Body of pancreas (tissue), 4 donors: ENCODE measurements at regions not wholly inside any gene's neighbourhood (a gene's known extent, or its start where the extent isn't known, plus 50 kb on each side); places are given as distances from the start of the nearest gene placed in this dataset.
A peak's percentile ranks its signal among the peaks of the same experiment; 100 is the strongest.

Experiments
- ATAC-seq: fragments of 150-250 bp; one replicate; pipeline ENCODE4 v1.9.1; 2016
- DNase-seq, 4 donors: peaks; one replicate each; pipeline ENCODE4 v3.0.0-alpha.2; 2019
- H3K27ac ChIP-seq, 4 donors: fragments of 200-600 bp; sonication (generic); 1 replicate in 3 of 4; 2 replicates in 1 of 4; pipeline versions ENCODE4 v1.5.1 to v1.6.1; 2016 to 2019; ENCODE audit warnings: mild to moderate bottlenecking in 1 of 4, mixed read lengths in 1 of 4, moderate library complexity in 1 of 4
- H3K27me3 ChIP-seq, 2 donors: fragments of 200-600 bp; sonication (generic); one replicate each; pipeline ENCODE4 v1.6.0; 2016; ENCODE audit warnings: mild to moderate bottlenecking in 1 of 2
- H3K36me3 ChIP-seq, 2 donors: fragments of 200-600 bp; sonication (generic); replicated peaks in 1 of 2; 2 replicates each; pipeline ENCODE4 v1.5.1; 2016; ENCODE audit warnings: low read depth in 2 of 2; ENCODE audit not compliant: insufficient read depth in 1 of 2
- H3K4me1 ChIP-seq: fragments of 200-600 bp; sonication (generic); one replicate; pipeline ENCODE4 v1.6.0; 2016
- H3K4me3 ChIP-seq, 2 donors: fragments of 200-600 bp; sonication (generic); 1 replicate in 1 of 2; 2 replicates in 1 of 2; pipeline ENCODE4 v1.5.1; 2016 to 2019
- H3K9me3 ChIP-seq, 3 donors: fragments of 200-600 bp; sonication (generic); 1 replicate in 2 of 3; 2 replicates in 1 of 3; pipeline ENCODE4 v1.5.1; 2016
- POLR2A ChIP-seq, 3 donors: fragments of 450-650 bp; IDR thresholded peaks; one replicate each; pipeline ENCODE4 v1.6.1; 2016; ENCODE audit warnings: antibody characterized with exemption in 3 of 3, mild to moderate bottlenecking in 2 of 3
- WGBS, 2 donors: methylation state at CpG; one replicate each; pipeline ENCODE4 v1.1.5; 2017; 5-methylcytosine and 5-hydroxymethylcytosine counted together
- intact Hi-C: fragments of 100-400 bp; cut with DNase I; formaldehyde crosslinking; loops from one replicate; pipeline ENCODE4 v1.15.1; 2023
- TF ChIP-seq, protein P1 (sequence below), 7 experiments: fragments of 450-650 bp in 4 of 7; fragments of 200-600 bp in 3 of 7; sonication (generic) in 3 of 7; IDR thresholded peaks; one replicate each; pipeline ENCODE4 v1.5.1; 2016 to 2019; ENCODE audit warnings: antibody characterized with exemption in 7 of 7

DNA sequence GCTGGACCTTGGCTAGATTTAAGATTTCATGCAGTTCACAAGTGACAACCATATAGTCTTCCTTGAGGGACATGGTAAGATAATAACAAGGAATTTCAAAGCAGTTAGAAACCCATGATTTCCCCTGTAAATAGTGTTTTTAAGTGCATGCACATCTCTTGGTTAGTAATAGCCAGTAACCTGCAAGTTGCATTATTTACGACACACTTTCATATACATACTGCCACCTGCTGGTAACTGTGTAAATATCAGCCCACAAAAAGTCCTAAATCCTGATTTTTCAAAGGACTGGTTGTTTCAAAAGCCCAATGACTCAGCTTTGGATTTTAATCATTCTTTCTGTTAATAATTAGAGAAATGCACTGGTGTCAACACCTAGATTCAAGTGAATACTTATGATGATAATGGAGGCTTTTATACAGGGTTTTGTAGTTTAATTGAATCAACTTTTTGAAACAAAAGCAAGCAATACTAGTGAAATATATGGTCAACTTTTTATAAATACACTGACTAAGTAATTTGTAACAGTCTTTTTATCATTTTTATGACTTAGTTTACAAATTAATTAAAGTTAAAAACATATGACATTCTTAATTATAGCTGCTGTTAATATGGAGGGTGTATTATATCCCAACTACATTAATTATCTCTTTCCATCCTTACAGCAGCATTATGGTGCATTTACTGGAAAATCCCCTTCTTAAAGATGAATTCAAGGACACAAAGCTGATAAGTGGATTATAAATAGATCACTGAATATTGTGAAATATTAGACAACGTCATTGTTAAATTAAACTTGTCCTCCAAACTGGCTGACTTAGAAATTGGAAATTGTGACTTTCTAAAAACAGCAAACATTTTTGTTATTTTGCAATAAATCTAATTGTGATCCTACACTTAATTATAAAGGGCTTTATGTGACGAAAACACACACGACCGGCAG lies 367.7 kb upstream of the SEMA3D start:
- H3K4me1 ChIP-seq, result peaks cover 8% of the 10 kb centered on the region
- peak; percentile 4 to 59 (median 26) for DNase-seq
- 58 to 60% methylated on average over 5 of the region's 5 CpGs for WGBS, 2 donors
- H3K4me3 ChIP-seq, result no peak overlapping the region
- intact Hi-C loops, result loop anchor here (10.0 kb wide), 1 partner anchor 510 kb away; no protein-coding TSS in a partner anchor
- no peaks in the 10 kb centered on the region for H3K27me3 ChIP-seq
- TF ChIP-seq, protein P1, sequence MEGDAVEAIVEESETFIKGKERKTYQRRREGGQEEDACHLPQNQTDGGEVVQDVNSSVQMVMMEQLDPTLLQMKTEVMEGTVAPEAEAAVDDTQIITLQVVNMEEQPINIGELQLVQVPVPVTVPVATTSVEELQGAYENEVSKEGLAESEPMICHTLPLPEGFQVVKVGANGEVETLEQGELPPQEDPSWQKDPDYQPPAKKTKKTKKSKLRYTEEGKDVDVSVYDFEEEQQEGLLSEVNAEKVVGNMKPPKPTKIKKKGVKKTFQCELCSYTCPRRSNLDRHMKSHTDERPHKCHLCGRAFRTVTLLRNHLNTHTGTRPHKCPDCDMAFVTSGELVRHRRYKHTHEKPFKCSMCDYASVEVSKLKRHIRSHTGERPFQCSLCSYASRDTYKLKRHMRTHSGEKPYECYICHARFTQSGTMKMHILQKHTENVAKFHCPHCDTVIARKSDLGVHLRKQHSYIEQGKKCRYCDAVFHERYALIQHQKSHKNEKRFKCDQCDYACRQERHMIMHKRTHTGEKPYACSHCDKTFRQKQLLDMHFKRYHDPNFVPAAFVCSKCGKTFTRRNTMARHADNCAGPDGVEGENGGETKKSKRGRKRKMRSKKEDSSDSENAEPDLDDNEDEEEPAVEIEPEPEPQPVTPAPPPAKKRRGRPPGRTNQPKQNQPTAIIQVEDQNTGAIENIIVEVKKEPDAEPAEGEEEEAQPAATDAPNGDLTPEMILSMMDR (IDR thresholded peaks at IDR 0.05), result peak; percentile 41 to 77 (median 66)
- no peak for TF ChIP-seq POLR2A (IDR thresholded peaks at IDR 0.05)
- H3K36me3 ChIP-seq, result no peaks in the 10 kb centered on the region
- H3K9me3 ChIP-seq, result no peaks in the 10 kb centered on the region
- H3K27ac ChIP-seq, result peak overlapping the region in 1 of 4 donors; percentile 36
- peak; percentile 89 for ATAC-seq

- WGBS, 2 donors, result 70 to 73% methylated on average over 3 of the region's 3 CpGs
- no peak overlapping the region for H3K27ac ChIP-seq
Observed at GRCh38 chr7:85535974-85536729, 349.3 kb upstream of the SEMA3D start.

DNA sequence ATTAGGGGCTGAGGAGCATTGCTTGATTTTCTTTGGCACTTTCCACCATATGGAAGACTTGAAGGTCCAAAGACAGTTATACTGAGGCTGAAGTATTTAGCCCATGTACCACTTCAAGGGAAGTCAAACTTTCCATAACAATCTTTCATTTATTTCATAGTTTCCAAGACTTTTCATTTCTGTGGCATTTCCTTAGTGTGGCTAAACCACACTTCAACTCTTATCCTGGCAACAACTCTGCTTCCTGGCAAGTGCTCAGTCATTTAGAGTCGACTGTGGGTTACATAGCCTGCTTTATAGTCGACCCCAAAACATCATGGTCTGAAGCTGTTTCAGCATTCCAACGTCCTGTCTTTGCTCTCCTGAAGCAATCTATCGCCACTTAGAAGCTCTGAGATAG lies 343.0 kb upstream of the SEMA3D start:
- Histone ChIP-seq H3K9me3 (no peaks in the 10 kb centered on the region), H3K27me3 (no peaks in the 10 kb centered on the region), H3K27ac (no peak overlapping the region), H3K36me3 (no peaks in the 10 kb centered on the region), H3K4me3 (no peak overlapping the region), H3K4me1 (no peaks in the 10 kb centered on the region)
- ATAC-seq (no peak), DNase-seq (no peak)
- 41 to 55% methylated on average over 4 of the region's 4 CpGs for WGBS, 2 donors
- intact Hi-C loops, result no loop called here
- TF ChIP-seq, protein P1 (IDR thresholded peaks at IDR 0.05), result no peak
- TF ChIP-seq POLR2A (IDR thresholded peaks at IDR 0.05), result no peak

More at GRCh38 chr7:85535974-85536729, 349.3 kb upstream of the SEMA3D start:
- Histone ChIP-seq H3K9me3 (no peaks in the 10 kb centered on the region), H3K4me3 (no peak overlapping the region), H3K4me1 (no peaks in the 10 kb centered on the region), H3K36me3 (no peaks in the 10 kb centered on the region), H3K27me3 (no peaks in the 10 kb centered on the region)
- DNase-seq (no peak), ATAC-seq (no peak)
- intact Hi-C loops, result no loop called here
- TF ChIP-seq, protein P1 (IDR thresholded peaks at IDR 0.05), result no peak
- TF ChIP-seq POLR2A (IDR thresholded peaks at IDR 0.05), result no peak

DNA sequence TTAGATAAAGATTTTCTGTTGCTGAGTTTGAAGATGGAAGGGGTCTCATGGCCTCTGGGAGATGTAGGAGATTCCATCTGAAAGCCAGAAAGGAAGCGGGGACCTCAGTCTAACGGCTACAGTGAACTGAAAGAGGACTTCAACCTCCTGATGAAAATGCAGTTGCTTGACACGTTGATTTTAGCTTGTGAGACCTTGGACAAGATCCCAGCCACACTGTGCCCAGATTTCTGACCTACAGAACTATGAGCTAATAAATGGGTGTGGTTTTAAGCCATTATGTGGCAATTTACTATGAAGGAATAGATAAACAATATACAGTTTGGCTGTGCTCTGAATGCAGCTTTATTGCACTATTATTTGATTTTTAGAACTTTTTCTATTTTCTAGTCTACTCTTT lies 342.3 kb upstream of the SEMA3D start:
- H3K27me3 ChIP-seq, result no peaks in the 10 kb centered on the region
- no peak overlapping the region for H3K27ac ChIP-seq
- 11 to 17% methylated on average over 3 of the region's 3 CpGs for WGBS, 2 donors
- H3K4me3 ChIP-seq, result no peak overlapping the region
- ATAC-seq, result peak; percentile 59
- TF ChIP-seq, protein P1 (IDR thresholded peaks at IDR 0.05), result no peak
- no peak for TF ChIP-seq POLR2A (IDR thresholded peaks at IDR 0.05)
- no peaks in the 10 kb centered on the region for H3K36me3 ChIP-seq
- no peaks in the 10 kb centered on the region for H3K9me3 ChIP-seq
- intact Hi-C loops, result no loop called here
- no peaks in the 10 kb centered on the region for H3K4me1 ChIP-seq
- DNase-seq, result peak; percentile 16 to 63 (median 28)
